Astrocyte (in vitro differentiated cells and primary cell): ENCODE measurements at regions not wholly inside any gene's neighbourhood (a gene's known extent, or its start where the extent isn't known, plus 50 kb on each side); places are given as distances from the start of the nearest gene placed in this dataset.

Experiments
- CTCF ChIP-seq: IDR thresholded peaks from 2 replicates; pipeline ENCODE4 v1.5.1; 2011; ENCODE audit warnings: low read depth, mild to moderate bottlenecking, inconsistent platforms, low read length, moderate library complexity; ENCODE audit not compliant: insufficient read depth
- EZH2 ChIP-seq: IDR thresholded peaks from 2 replicates; pipeline ENCODE4 v1.6.1; 2012; ENCODE audit warnings: mild to moderate bottlenecking, low read length, inconsistent platforms; ENCODE audit not compliant: insufficient read depth

GRCh38 chr4:81522711-81523110 lies 51.0 kb upstream of the RASGEF1B start:
- TF ChIP-seq CTCF (no peak), EZH2 (no peak)
